H54 (cell line): ENCODE measurements at regions not wholly inside any gene's neighbourhood (a gene's known extent, or its start where the extent isn't known, plus 50 kb on each side); places are given as distances from the start of the nearest gene placed in this dataset.

Experiments used
- DNase-seq: peaks from one replicate; pipeline ENCODE4 v3.0.0; 2011; ENCODE audit warnings: low spot score, mixed read lengths; ENCODE audit not compliant: insufficient read length
- FAIRE-seq: peaks from 3 replicates; lab custom pipeline; 2011; peaks lifted over from hg19 to GRCh38; lab: Jason Lieb, UNC
- POLR2A ChIP-seq: IDR thresholded peaks from 2 replicates; pipeline ENCODE4 v1.6.1; 2011; ENCODE audit warnings: low read depth, mild to moderate bottlenecking, low read length

DNA sequence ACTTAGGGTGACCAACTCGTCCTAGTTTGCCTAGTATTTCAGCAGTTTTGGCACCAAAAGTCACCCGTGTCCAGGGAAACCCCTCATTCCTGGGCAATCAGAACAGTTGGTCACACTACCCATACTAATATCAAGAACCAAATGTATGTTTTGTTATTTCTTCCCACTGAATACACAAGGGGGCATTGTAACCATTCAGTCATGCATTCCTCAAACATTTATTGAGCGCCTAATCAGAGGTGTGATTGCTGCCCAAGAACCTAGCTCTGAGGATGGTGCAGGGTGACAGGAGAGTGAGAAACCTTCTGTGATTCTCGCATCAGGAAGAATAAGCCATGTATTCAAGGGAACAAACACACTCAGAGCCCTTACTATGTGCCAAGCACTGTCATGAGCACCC, 69.8 kb upstream of the RAI2 start:
- FAIRE-seq (no peak), DNase-seq (no peak)
- no peak for TF ChIP-seq POLR2A

DNA sequence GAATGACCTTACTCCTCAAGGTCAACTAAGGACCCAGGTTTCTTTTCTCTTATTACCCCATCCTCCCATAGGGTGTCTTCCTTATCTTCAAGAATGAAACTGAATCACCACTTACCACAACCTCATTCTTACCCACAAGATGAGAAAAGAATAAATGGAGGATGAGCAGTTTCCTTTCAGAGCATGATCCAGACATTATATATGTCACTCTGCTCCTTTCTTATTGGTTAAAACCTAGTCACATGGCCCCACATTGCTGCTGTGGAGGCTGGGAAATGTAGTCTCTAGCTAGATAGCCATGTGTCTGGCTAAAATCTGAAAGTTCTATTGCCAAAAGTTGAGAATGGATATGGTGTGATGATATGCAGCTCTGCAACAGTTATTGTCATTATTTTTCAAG, 62.4 kb upstream of the RAI2 start:
- FAIRE-seq (no peak), DNase-seq (no peak)
- TF ChIP-seq POLR2A = no peak

DNA sequence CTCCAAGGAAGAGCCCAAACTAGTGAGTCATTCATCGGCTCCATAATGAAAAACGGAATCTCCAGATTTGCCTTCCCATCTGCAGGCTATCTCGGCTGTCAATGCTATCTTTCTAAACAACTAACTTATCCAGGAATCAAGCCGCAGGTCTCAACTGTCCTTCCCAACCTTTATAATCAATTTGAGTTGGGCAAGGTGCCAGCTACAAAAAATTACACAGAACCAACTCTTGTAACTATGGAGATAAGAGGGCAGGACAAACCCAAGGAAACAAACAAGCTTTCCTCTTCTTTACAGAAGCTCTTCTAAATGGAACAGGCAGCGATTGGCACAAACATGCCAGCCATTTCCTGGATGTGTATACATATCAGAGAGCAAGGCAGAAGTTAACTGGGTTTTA, 61.2 kb upstream of the RAI2 start:
- no peak for TF ChIP-seq POLR2A
- FAIRE-seq (no peak), DNase-seq (no peak)

DNA sequence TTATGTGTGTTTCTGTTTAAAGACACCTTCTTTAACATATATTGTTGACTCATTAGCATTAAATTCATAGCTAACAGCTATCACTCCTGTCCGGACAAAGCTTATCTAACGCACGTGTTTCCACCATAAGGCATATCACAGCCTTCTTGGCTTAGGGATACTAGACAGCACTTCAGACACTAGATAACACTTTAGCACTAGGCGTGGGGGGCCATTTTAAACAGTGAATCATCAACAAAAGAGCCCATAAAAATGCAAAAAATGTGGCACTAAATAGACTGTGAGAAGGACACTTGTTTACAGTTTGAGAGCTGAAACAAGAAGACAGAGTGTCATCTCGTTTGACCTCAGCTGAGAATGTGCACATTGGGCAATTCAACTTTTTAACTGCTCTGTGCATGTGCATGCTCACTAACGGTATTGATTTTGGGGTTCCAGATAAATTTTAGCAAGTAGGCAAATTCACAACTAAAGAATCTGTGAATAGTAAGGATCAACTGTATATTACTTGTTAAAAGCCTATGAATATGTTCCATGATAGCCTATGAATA, 58.9 kb upstream of the RAI2 start:
- FAIRE-seq = no peak
- TF ChIP-seq POLR2A = no peak
- no peak for DNase-seq

DNA sequence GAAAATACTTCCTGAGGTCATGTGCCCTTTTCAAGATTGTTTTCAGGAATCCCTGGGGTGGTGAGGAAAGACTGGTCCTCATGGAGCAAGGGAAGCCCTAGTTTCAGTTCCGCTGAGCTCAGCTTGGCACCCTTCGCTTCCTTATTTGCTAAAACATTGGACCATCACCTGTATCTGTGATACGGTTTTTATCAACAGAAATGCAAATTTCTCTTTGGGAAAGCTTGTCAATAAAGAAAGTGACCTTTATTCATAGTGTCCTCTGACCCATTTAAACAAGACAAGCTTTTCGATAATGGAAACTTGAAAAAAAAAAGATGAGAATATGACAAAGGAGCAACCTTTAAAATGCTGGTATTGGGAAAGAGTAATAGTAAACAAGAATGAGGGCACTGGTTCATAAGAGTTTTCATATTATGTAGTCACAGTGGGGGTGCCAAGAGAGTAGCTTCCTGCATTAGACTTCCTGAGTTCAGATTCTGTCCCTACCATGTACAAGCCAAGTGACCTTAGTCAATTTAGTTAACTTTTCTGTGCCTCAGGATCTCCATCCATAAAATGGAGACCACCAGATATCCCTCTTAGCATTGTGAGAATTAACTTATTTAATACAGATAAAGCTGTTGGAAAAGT, 57.0 kb upstream of the RAI2 start:
- DNase-seq (no peak), FAIRE-seq (no peak)
- no peak for TF ChIP-seq POLR2A

DNA sequence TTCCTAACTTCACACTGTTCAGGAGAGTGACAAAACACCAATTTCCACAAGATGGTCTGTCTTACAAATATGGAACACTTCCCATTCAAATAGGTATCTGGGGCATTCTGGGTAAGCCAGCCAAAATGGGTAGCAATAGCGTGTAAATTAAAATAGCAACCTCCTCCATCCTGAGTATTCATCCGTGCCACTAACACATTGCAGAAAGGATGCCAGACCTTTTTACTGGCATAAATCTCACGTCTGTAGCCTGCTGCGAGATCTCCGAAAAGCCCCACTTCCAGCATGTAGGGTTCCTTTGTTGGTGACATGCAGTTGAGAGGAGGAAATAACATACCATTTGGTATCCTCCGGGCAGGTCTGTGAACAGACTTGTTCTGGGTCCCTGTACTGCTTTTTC, 52.7 kb upstream of the RAI2 start:
- DNase-seq (no peak), FAIRE-seq (no peak)
- TF ChIP-seq POLR2A = no peak
